SK-MEL-5 (cell line): ENCODE measurements at regions not wholly inside any gene's neighbourhood (a gene's known extent, or its start where the extent isn't known, plus 50 kb on each side); places are given as distances from the start of the nearest gene placed in this dataset.
"Not testable (repeated sequence)": the region's sequence is repeated elsewhere in the genome, so short reads cannot be mapped to it uniquely, and the experiment has no call there.

Experiments used
- DNase-seq: peaks from one replicate; pipeline ENCODE4 v3.0.0-alpha.2; 2016; ENCODE audit warnings: low read depth, low spot score
- in situ Hi-C: cut with HindIII; loops from 2 replicates; pipeline ENCODE4 v1.10.0; 2016; ENCODE audit warnings: low sequenced_read_pairs, high pct_unique_total_duplicates, low pct_unique_long_range_greater_than_20kb

- in situ Hi-C loops = no loop called here
- no peak for DNase-seq
Observed at GRCh38 chr10:7000061-7000460, 410.8 kb downstream of the SFMBT2 start.

GRCh38 chr10:6999232-6999925 is 411.5 kb downstream of the SFMBT2 start:
- in situ Hi-C loops = no loop called here
- DNase-seq = no peak

- DNase-seq = no peak
- in situ Hi-C loops = no loop called here
Observed at GRCh38 chr10:6997509-6997908, 413.3 kb downstream of the SFMBT2 start.

- in situ Hi-C loops = no loop called here
- DNase-seq = no peak
Observed at GRCh38 chr10:6996431-6996830, 414.4 kb downstream of the SFMBT2 start.

- in situ Hi-C loops = no loop called here
- DNase-seq = no peak
Observed at GRCh38 chr10:6995831-6996230, 415.0 kb downstream of the SFMBT2 start.

- DNase-seq = no peak
- in situ Hi-C loops = no loop called here
Observed at GRCh38 chr10:6995341-6995740, 415.3 kb upstream of the PRKCQ start.

GRCh38 chr10:6990891-6991290 is 410.8 kb upstream of the PRKCQ start:
- in situ Hi-C loops = no loop called here
- no peak for DNase-seq

GRCh38 chr10:6988654-6989053 is 408.6 kb upstream of the PRKCQ start:
- in situ Hi-C loops = no loop called here
- no peak for DNase-seq

- peak; percentile 94 for DNase-seq
- in situ Hi-C loops = no loop called here
Observed at GRCh38 chr10:6987536-6987945, 407.5 kb upstream of the PRKCQ start.

GRCh38 chr10:6986927-6987326 is 406.9 kb upstream of the PRKCQ start:
- in situ Hi-C loops = no loop called here

GRCh38 chr10:6985644-6986043 is 405.6 kb upstream of the PRKCQ start:
- no peak for DNase-seq
- in situ Hi-C loops = no loop called here

More at GRCh38 chr10:6986927-6987326, 406.9 kb upstream of the PRKCQ start:
- peak; percentile 7 for DNase-seq

GRCh38 chr10:6984971-6985370 is 404.9 kb upstream of the PRKCQ start:
- no peak for DNase-seq
- in situ Hi-C loops = no loop called here

GRCh38 chr10:6984016-6984415 is 403.9 kb upstream of the PRKCQ start:
- DNase-seq, in situ Hi-C loops: not testable (repeated sequence)

GRCh38 chr10:6980353-6980752 is 400.3 kb upstream of the PRKCQ start:
- in situ Hi-C loops = no loop called here
- no peak for DNase-seq

- DNase-seq = no peak
- in situ Hi-C loops = no loop called here
Observed at GRCh38 chr10:6979371-6979770, 399.3 kb upstream of the PRKCQ start.

- in situ Hi-C loops = no loop called here
- no peak for DNase-seq
Observed at GRCh38 chr10:6978187-6978627, 398.1 kb upstream of the PRKCQ start.

- in situ Hi-C loops = no loop called here
- DNase-seq = no peak
Observed at GRCh38 chr10:6977398-6978186, 397.5 kb upstream of the PRKCQ start.

- DNase-seq = no peak
- in situ Hi-C loops = no loop called here
Observed at GRCh38 chr10:6973899-6974298, 393.8 kb upstream of the PRKCQ start.

GRCh38 chr10:6972226-6972625 is 392.1 kb upstream of the PRKCQ start:
- no peak for DNase-seq
- in situ Hi-C loops = no loop called here
